ENCODE measurements at regions not wholly inside any gene's neighbourhood (a gene's known extent, or its start where the extent isn't known, plus 50 kb on each side); places are given as distances from the start of the nearest gene placed in this dataset.

GRCh38 chr11:71103266-71103665 lies 149.1 kb downstream of the SHANK2 start:
- Histone ChIP-seq H3K9me3 (replicated peaks; ENCODE audit: control insufficient read depth, insufficient read depth, low read depth, low read length) (no peaks in the 10 kb centered on the region), H2AFZ (ENCODE audit: low read depth, low read length) (no peak overlapping the region), H3K36me3 (ENCODE audit: control insufficient read depth, insufficient read depth, low read length) (no peaks in the 10 kb centered on the region), H3K9ac (ENCODE audit: insufficient read depth in 1 of 2, low read depth in 2 of 2, low read length in 2 of 2) (no peak overlapping the region), H3K4me2 (ENCODE audit: insufficient read depth, low read length) (no peak overlapping the region), H4K20me1 (replicated peaks; ENCODE audit: control insufficient read depth, insufficient read depth, low read length) (no peaks in the 10 kb centered on the region; the same call in 1 of the 2 replicates), H3K4me3 (no peak overlapping the region), H3K27ac (ENCODE audit: extremely low read depth, low read depth, low read length) (no peak overlapping the region), H3K4me1 (replicated peaks in 1 of 2; ENCODE audit: control insufficient read depth in 2 of 2, insufficient read depth in 2 of 2, low read length in 2 of 2) (no peaks in the 10 kb centered on the region), H3K27me3 (ENCODE audit: control insufficient read depth in 2 of 2, insufficient read depth in 2 of 2, low read length in 2 of 2) (peaks cover 7 to 49% of the 10 kb centered on the region in 2 experiments; a peak in 4 of 5 replicates), H3K9me1 (ENCODE audit: control insufficient read depth, insufficient read depth, low read length) (no peaks in the 10 kb centered on the region), H3K79me2 (ENCODE audit: control insufficient read depth, insufficient read depth, low read length) (no peaks in the 10 kb centered on the region)
- WGBS (ENCODE audit: insufficient coverage, low coverage, missing lambda C conversion rate): 4% methylated on average over 7 of the region's 7 CpGs
- ATAC-seq: no peak
- no TSS peak for BruUV-seq (replicated peaks)
- intact Hi-C loops (cut with micrococcal nuclease) (no loop called here), in situ Hi-C loops (cut with MboI) (no loop called here)
- no peak for DNase-seq (ENCODE audit: extremely low read depth in 1 of 4, low spot score in 3 of 4)
- ChIA-PET CTCF (ENCODE audit: low intra/inter-chr PET ratio) (no interaction called here), POLR2A (no interaction called here)
- no peak for FAIRE-seq
- TF ChIP-seq CTCF (IDR thresholded peaks at IDR 0.05 in 2 of 3, conservative IDR thresholded peaks at IDR 0.05 in 1 of 3; ENCODE audit: insufficient read depth in 2 of 3, low read depth in 1 of 3, low read length in 3 of 3) (no peak), MLLT1 (IDR thresholded peaks at IDR 0.05) (no peak), ZNF274 (IDR thresholded peaks at IDR 0.05; ENCODE audit: borderline replicate concordance, low read depth, low read length) (no peak), ZNF146 (CRISPR knock-in tag; IDR thresholded peaks at IDR 0.05; ENCODE audit: unreplicated experiment) (no peak), BCLAF1 (IDR thresholded peaks at IDR 0.05; ENCODE audit: borderline replicate concordance in 1 of 2, control insufficient read depth in 1 of 2, low read depth in 2 of 2, low read length in 1 of 2) (no peak), MECOM (CRISPR knock-in tag; IDR thresholded peaks at IDR 0.05) (no peak), MCM7 (IDR thresholded peaks at IDR 0.05) (no peak), SMAD1 (IDR thresholded peaks at IDR 0.05; ENCODE audit: low read depth, low read length, partially characterized antibody) (no peak), ZNF696 (CRISPR knock-in tag; conservative IDR thresholded peaks at IDR 0.05) (no peak), MAX (CRISPR knock-in tag; IDR thresholded peaks at IDR 0.05) (no peak), BRCA1 (IDR thresholded peaks at IDR 0.05) (no peak), BRCA1 (CRISPR knock-in tag; IDR thresholded peaks at IDR 0.05) (no peak), ZFP91 (CRISPR knock-in tag; IDR thresholded peaks at IDR 0.05) (no peak), RFX1 (IDR thresholded peaks at IDR 0.05) (no peak), ZNF780A (CRISPR knock-in tag; IDR thresholded peaks at IDR 0.05) (no peak), STAT5A (IDR thresholded peaks at IDR 0.05; ENCODE audit: borderline replicate concordance, low read length) (no peak)
